Transverse colon (tissue), 4 donors: ENCODE measurements at regions not wholly inside any gene's neighbourhood (a gene's known extent, or its start where the extent isn't known, plus 50 kb on each side); places are given as distances from the start of the nearest gene placed in this dataset.
"Not testable (repeated sequence)": the region's sequence is repeated elsewhere in the genome, so short reads cannot be mapped to it uniquely, and the experiment has no call there.

Experiments
- DNase-seq: peaks from one replicate; pipeline ENCODE4 v3.0.0-alpha.2; 2019
- H3K27ac ChIP-seq, 4 donors: fragments of 200-600 bp; sonication (generic); 2 replicates each; pipeline ENCODE4 v1.5.1; 2016 to 2018; ENCODE audit warnings: inconsistent platforms in 4 of 4
- H3K27me3 ChIP-seq: fragments of 200-600 bp; sonication (generic); 2 replicates; pipeline ENCODE4 v1.5.1; 2017; ENCODE audit warnings: inconsistent platforms
- H3K36me3 ChIP-seq, 4 donors: fragments of 200-600 bp; sonication (generic); 2 replicates each; pipeline ENCODE4 v1.5.1; 2017 to 2019; ENCODE audit warnings: inconsistent platforms in 4 of 4
- H3K4me1 ChIP-seq, 4 donors: fragments of 200-600 bp; sonication (generic); 2 replicates each; pipeline ENCODE4 v1.5.1; 2017 to 2020; ENCODE audit warnings: inconsistent platforms in 4 of 4
- H3K4me3 ChIP-seq, 4 donors: fragments of 200-600 bp; sonication (generic); 1 replicate in 1 of 4; 2 replicates in 3 of 4; pipeline versions ENCODE4 v1.5.1 to v1.6.1; 2017 to 2019; ENCODE audit warnings: inconsistent platforms in 4 of 4
- H3K9me3 ChIP-seq, 2 donors: fragments of 200-600 bp; sonication (generic); 2 replicates each; pipeline ENCODE4 v1.5.1; 2017 to 2019; ENCODE audit warnings: inconsistent platforms in 2 of 2
- CTCF ChIP-seq, 5 experiments: fragments of 200-600 bp in 3 of 5; fragments of 450-650 bp in 2 of 5; sonication (generic) in 3 of 5; IDR thresholded peaks; 1 replicate in 2 of 5; 2 replicates in 3 of 5; pipeline ENCODE4 v1.5.1; 2016 to 2017; ENCODE audit warnings: antibody characterized with exemption in 5 of 5, inconsistent platforms in 3 of 5, mild to moderate bottlenecking in 2 of 5, moderate library complexity in 1 of 5
- EP300 ChIP-seq: sonication (generic); formaldehyde crosslinking; IDR thresholded peaks from one replicate; pipeline ENCODE4 v1.6.1; 2017; ENCODE audit warnings: antibody characterized with exemption, low read depth
- POLR2A ChIP-seq: fragments of 450-650 bp; IDR thresholded peaks from one replicate; pipeline ENCODE4 v1.6.1; 2016; ENCODE audit warnings: antibody characterized with exemption, mild to moderate bottlenecking, moderate library complexity
- POLR2AphosphoS5 ChIP-seq, 3 donors: sonication (generic); formaldehyde crosslinking; IDR thresholded peaks; one replicate each; pipeline ENCODE4 v1.6.1; 2016; ENCODE audit warnings: antibody characterized with exemption in 3 of 3
- WGBS, 2 donors: methylation state at CpG; one replicate each; pipeline ENCODE4 v1.1.5; 2018; ENCODE audit warnings: low coverage in 1 of 2; 5-methylcytosine and 5-hydroxymethylcytosine counted together
- in situ Hi-C, 4 donors: fragments of 200-750 bp; cut with MboI; loops; one replicate each; pipeline versions ENCODE4 v1.15.0 to v1.15.1; 2017; ENCODE audit warnings: low sequenced_read_pairs in 3 of 4, low pct_ligation_motif_present in 1 of 4, low pct_unique_long_range_greater_than_20kb in 1 of 4
- intact Hi-C: fragments of 100-400 bp; cut with DNase I; formaldehyde crosslinking; loops from one replicate; pipeline ENCODE4 v1.15.1; 2023; ENCODE audit warnings: low total_unique reads

GRCh38 chr6:139954463-139955071 is 580.1 kb upstream of the CITED2 start:
- intact Hi-C loops = no loop called here
- H3K9me3 ChIP-seq = peaks cover 5 to 8% of the 10 kb centered on the region in 2 donors

GRCh38 chr6:139953780-139954179 is 579.3 kb upstream of the CITED2 start:
- in situ Hi-C loops, H3K27ac ChIP-seq, H3K36me3 ChIP-seq, intact Hi-C loops, H3K4me1 ChIP-seq, H3K9me3 ChIP-seq, DNase-seq, H3K27me3 ChIP-seq, H3K4me3 ChIP-seq: not testable (repeated sequence)
- WGBS, 2 donors = 92 to 93% methylated on average over 5 to 11 of the region's 11 CpGs

More at GRCh38 chr6:139954463-139955071, 580.1 kb upstream of the CITED2 start:
- H3K27me3 ChIP-seq = no peaks in the 10 kb centered on the region
- H3K4me1 ChIP-seq = peaks cover 0 to 4% (median 0%) of the 10 kb centered on the region in 4 donors
- TF ChIP-seq EP300 = no peak
- TF ChIP-seq POLR2A = no peak
- no peak for TF ChIP-seq POLR2AphosphoS5 (IDR thresholded peaks at IDR 0.05)
- no peak for TF ChIP-seq CTCF (IDR thresholded peaks at IDR 0.05)
- no peak overlapping the region for H3K4me3 ChIP-seq
- DNase-seq = no peak
- in situ Hi-C loops = no loop called here
- no peak overlapping the region for H3K27ac ChIP-seq
- H3K36me3 ChIP-seq = no peaks in the 10 kb centered on the region

- 42 to 73% methylated on average over 2 to 3 of the region's 3 CpGs for WGBS, 2 donors
- DNase-seq = no peak
- peaks cover 5 to 8% of the 10 kb centered on the region in 2 donors for H3K9me3 ChIP-seq
- no peaks in the 10 kb centered on the region for H3K27me3 ChIP-seq
- peaks cover 0 to 4% (median 0%) of the 10 kb centered on the region in 4 donors for H3K4me1 ChIP-seq
- in situ Hi-C loops = no loop called here
- intact Hi-C loops = no loop called here
- no peaks in the 10 kb centered on the region for H3K36me3 ChIP-seq
- H3K27ac ChIP-seq = no peak overlapping the region
- H3K4me3 ChIP-seq = no peak overlapping the region
- TF ChIP-seq POLR2AphosphoS5 (IDR thresholded peaks at IDR 0.05) = no peak
- no peak for TF ChIP-seq POLR2A
- TF ChIP-seq CTCF (IDR thresholded peaks at IDR 0.05) = no peak
- TF ChIP-seq EP300 = no peak
Observed at GRCh38 chr6:139951172-139951571, 576.7 kb upstream of the CITED2 start.

- in situ Hi-C loops = no loop called here
- no peak for TF ChIP-seq CTCF (IDR thresholded peaks at IDR 0.05)
- no peak for TF ChIP-seq POLR2AphosphoS5 (IDR thresholded peaks at IDR 0.05)
- no peak for TF ChIP-seq POLR2A
- no peaks in the 10 kb centered on the region for H3K27me3 ChIP-seq
- no peaks in the 10 kb centered on the region for H3K36me3 ChIP-seq
- H3K4me3 ChIP-seq = no peak overlapping the region
- H3K9me3 ChIP-seq = no peaks in the 10 kb centered on the region
- no peak for DNase-seq
- no peak overlapping the region for H3K27ac ChIP-seq
- 63 to 82% methylated on average over 1 to 2 of the region's 2 CpGs for WGBS, 2 donors
- H3K4me1 ChIP-seq = peaks cover 0 to 11% (median 2%) of the 10 kb centered on the region in 4 donors
- intact Hi-C loops = no loop called here
Observed at GRCh38 chr6:139944976-139945375, 570.5 kb upstream of the CITED2 start.

GRCh38 chr6:139944131-139944530 is 569.7 kb upstream of the CITED2 start:
- TF ChIP-seq CTCF (IDR thresholded peaks at IDR 0.05) = no peak
- TF ChIP-seq POLR2AphosphoS5 (IDR thresholded peaks at IDR 0.05) = no peak
- no peak for TF ChIP-seq EP300
- no peak for TF ChIP-seq POLR2A
- DNase-seq = no peak
- intact Hi-C loops (no loop called here), in situ Hi-C loops (no loop called here)
- Histone ChIP-seq H3K4me3 (no peak overlapping the region), H3K27ac (no peak overlapping the region), H3K9me3 (no peaks in the 10 kb centered on the region), H3K4me1 (peaks cover 0 to 11% (median 2%) of the 10 kb centered on the region in 4 donors), H3K36me3 (no peaks in the 10 kb centered on the region), H3K27me3 (no peaks in the 10 kb centered on the region)
- 69 to 82% methylated on average over 3 of the region's 3 CpGs for WGBS, 2 donors
